HEK293 (cell line): ENCODE measurements at regions not wholly inside any gene's neighbourhood (a gene's known extent, or its start where the extent isn't known, plus 50 kb on each side); places are given as distances from the start of the nearest gene placed in this dataset.

ENCODE experiments used
- EGR2 ChIP-seq: fragments of 450-650 bp; formaldehyde crosslinking; IDR thresholded peaks from 2 replicates; pipeline ENCODE4 v1.5.1; 2016; ENCODE audit warnings: low read depth, missing biosample characterization, missing genetic modification characterization
- GLIS1 ChIP-seq: fragments of 450-650 bp; formaldehyde crosslinking; IDR thresholded peaks from 2 replicates; pipeline ENCODE4 v1.5.1; 2016; ENCODE audit warnings: missing biosample characterization, missing genetic modification characterization
- KLF16 ChIP-seq: fragments of 450-650 bp; formaldehyde crosslinking; IDR thresholded peaks from 2 replicates; pipeline ENCODE4 v1.5.1; 2017; ENCODE audit warnings: missing biosample characterization, missing genetic modification characterization
- PATZ1 ChIP-seq: fragments of 450-650 bp; formaldehyde crosslinking; IDR thresholded peaks from 2 replicates; pipeline ENCODE4 v1.5.1; 2016; ENCODE audit warnings: missing biosample characterization, missing genetic modification characterization
- PRDM6 ChIP-seq: fragments of 450-650 bp; formaldehyde crosslinking; IDR thresholded peaks from 2 replicates; pipeline ENCODE4 v1.5.1; 2017; ENCODE audit warnings: missing biosample characterization, missing genetic modification characterization
- SCRT1 ChIP-seq: fragments of 450-650 bp; formaldehyde crosslinking; IDR thresholded peaks from 2 replicates; pipeline ENCODE4 v1.5.1; 2016; ENCODE audit warnings: missing biosample characterization, missing genetic modification characterization, borderline replicate concordance
- SCRT2 ChIP-seq: fragments of 450-650 bp; formaldehyde crosslinking; IDR thresholded peaks from 2 replicates; pipeline ENCODE4 v1.5.1; 2016; ENCODE audit warnings: missing biosample characterization, missing genetic modification characterization
- SP7 ChIP-seq: fragments of 450-650 bp; formaldehyde crosslinking; IDR thresholded peaks from 2 replicates; pipeline ENCODE4 v1.5.1; 2016; ENCODE audit warnings: missing biosample characterization, missing genetic modification characterization
- TRIM28 ChIP-seq: IDR thresholded peaks from 2 replicates; pipeline ENCODE4 v1.6.1; 2011; ENCODE audit warnings: low read length, control low read depth, borderline replicate concordance
- YY2 ChIP-seq: fragments of 450-650 bp; formaldehyde crosslinking; IDR thresholded peaks from 2 replicates; pipeline ENCODE4 v1.5.1; 2016; ENCODE audit warnings: missing biosample characterization, missing genetic modification characterization
- ZFP41 ChIP-seq: fragments of 450-650 bp; formaldehyde crosslinking; IDR thresholded peaks from 2 replicates; pipeline ENCODE4 v1.5.1; 2016; ENCODE audit warnings: missing biosample characterization, missing genetic modification characterization, borderline replicate concordance
- ZNF121 ChIP-seq: fragments of 450-650 bp; formaldehyde crosslinking; IDR thresholded peaks from 2 replicates; pipeline ENCODE4 v1.5.1; 2016; ENCODE audit warnings: missing biosample characterization, missing genetic modification characterization
- ZNF146 ChIP-seq: fragments of 450-650 bp; formaldehyde crosslinking; IDR thresholded peaks from 2 replicates; pipeline ENCODE4 v1.5.1; 2016; ENCODE audit warnings: missing biosample characterization, missing genetic modification characterization
- ZNF148 ChIP-seq: fragments of 450-650 bp; formaldehyde crosslinking; IDR thresholded peaks from 2 replicates; pipeline ENCODE4 v1.5.0; 2017; ENCODE audit warnings: missing biosample characterization, missing genetic modification characterization, borderline replicate concordance
- ZNF175 ChIP-seq: fragments of 450-650 bp; formaldehyde crosslinking; IDR thresholded peaks from 2 replicates; pipeline ENCODE4 v1.5.1; 2016; ENCODE audit warnings: missing biosample characterization, missing genetic modification characterization
- ZNF266 ChIP-seq: fragments of 450-650 bp; formaldehyde crosslinking; IDR thresholded peaks from 2 replicates; pipeline ENCODE4 v1.5.1; 2016; ENCODE audit warnings: missing biosample characterization, missing genetic modification characterization, low read depth
- ZNF311 ChIP-seq: fragments of 450-650 bp; formaldehyde crosslinking; IDR thresholded peaks from 2 replicates; pipeline ENCODE4 v1.5.1; 2017; ENCODE audit warnings: missing biosample characterization, missing genetic modification characterization, borderline replicate concordance
- ZNF324 ChIP-seq: fragments of 450-650 bp; formaldehyde crosslinking; IDR thresholded peaks from 2 replicates; pipeline ENCODE4 v1.5.1; 2016; ENCODE audit warnings: missing biosample characterization, missing genetic modification characterization
- ZNF341 ChIP-seq: fragments of 450-650 bp; formaldehyde crosslinking; IDR thresholded peaks from 2 replicates; pipeline ENCODE4; 2016; ENCODE audit warnings: low read depth, missing biosample characterization, missing genetic modification characterization
- ZNF449 ChIP-seq: fragments of 450-650 bp; formaldehyde crosslinking; IDR thresholded peaks from 2 replicates; pipeline ENCODE4 v1.5.1; 2017; ENCODE audit warnings: missing biosample characterization, mild to moderate bottlenecking, missing genetic modification characterization, moderate library complexity
- ZNF510 ChIP-seq: fragments of 450-650 bp; formaldehyde crosslinking; IDR thresholded peaks from 2 replicates; pipeline ENCODE4 v1.5.1; 2018; ENCODE audit warnings: mild to moderate bottlenecking, missing genetic modification characterization, missing biosample characterization; ENCODE audit not compliant: insufficient replicate concordance
- ZNF596 ChIP-seq: fragments of 450-650 bp; IDR thresholded peaks from 2 replicates; pipeline ENCODE4 v1.5.0; 2018; ENCODE audit warnings: missing biosample characterization, mild to moderate bottlenecking, missing genetic modification characterization, moderate library complexity
- ZNF610 ChIP-seq: fragments of 450-650 bp; formaldehyde crosslinking; IDR thresholded peaks from 2 replicates; pipeline ENCODE4 v1.5.1; 2016; ENCODE audit warnings: missing biosample characterization, missing genetic modification characterization, borderline replicate concordance
- ZNF621 ChIP-seq: fragments of 450-650 bp; formaldehyde crosslinking; IDR thresholded peaks from 2 replicates; pipeline ENCODE4 v1.5.1; 2017; ENCODE audit warnings: missing biosample characterization, missing genetic modification characterization
- ZNF623 ChIP-seq: fragments of 450-650 bp; formaldehyde crosslinking; IDR thresholded peaks from 2 replicates; pipeline ENCODE4 v1.5.1; 2016; ENCODE audit warnings: missing biosample characterization, missing genetic modification characterization
- ZNF624 ChIP-seq: fragments of 450-650 bp; formaldehyde crosslinking; IDR thresholded peaks from 2 replicates; pipeline ENCODE4 v1.5.1; 2017; ENCODE audit warnings: missing biosample characterization, missing genetic modification characterization
- ZNF830 ChIP-seq: fragments of 450-650 bp; IDR thresholded peaks from 2 replicates; pipeline ENCODE4 v1.5.0; 2018; ENCODE audit warnings: missing biosample characterization, missing genetic modification characterization, low read depth, mild to moderate bottlenecking, moderate library complexity
- ZSCAN4 ChIP-seq: fragments of 450-650 bp; formaldehyde crosslinking; IDR thresholded peaks from 2 replicates; pipeline ENCODE4 v1.5.1; 2017; ENCODE audit warnings: missing biosample characterization, missing genetic modification characterization

GRCh38 chr3:73298243-73299183 lies 237.1 kb downstream of the EBLN2 start (continued):
- TF ChIP-seq PATZ1 (tag by site-specific recombination) (no peak), ZNF324 (tag by site-specific recombination) (no peak), ZFP41 (no peak), SCRT2 (no peak), SP7 (tag by site-specific recombination) (no peak; the same call in 1 of the 2 replicates), GLIS1 (tag by site-specific recombination) (no peak), ZNF621 (tag by site-specific recombination) (no peak), ZNF623 (no peak), ZNF175 (tag by site-specific recombination) (no peak), ZNF121 (no peak; the same call in 1 of the 2 replicates), ZNF596 (tag by site-specific recombination) (0 out of 2 replicates have a peak, but pooled peaks have one; percentile 23), ZNF610 (tag by site-specific recombination) (peak; percentile 42; the same call in 1 of the 2 replicates), ZNF449 (tag by site-specific recombination) (peak; percentile 82; the same call in 1 of the 2 replicates), PRDM6 (tag by site-specific recombination) (peak; percentile 85), ZNF341 (no peak), YY2 (tag by site-specific recombination) (no peak), EGR2 (tag by site-specific recombination) (no peak), ZNF148 (tag by site-specific recombination) (no peak), ZNF830 (tag by site-specific recombination) (no peak), SCRT1 (tag by site-specific recombination) (no peak), ZNF624 (tag by site-specific recombination) (no peak), ZNF146 (tag by site-specific recombination) (no peak), ZNF311 (no peak), TRIM28 (peak; percentile 30; the same call in 1 of the 2 replicates), KLF16 (tag by site-specific recombination) (0 out of 2 replicates have a peak, but pooled peaks have one; percentile 23), ZNF266 (tag by site-specific recombination) (no peak), ZNF510 (tag by site-specific recombination) (no peak), ZSCAN4 (tag by site-specific recombination) (no peak)
